HCT116 (cell line): ENCODE measurements at regions not wholly inside any gene's neighbourhood (a gene's known extent, or its start where the extent isn't known, plus 50 kb on each side); places are given as distances from the start of the nearest gene placed in this dataset.

Source experiments
- CTCF ChIP-seq, 3 experiments: fragments of 200-600 bp in 1 of 3; sonication (generic) in 1 of 3; IDR thresholded peaks in 2 of 3; conservative IDR thresholded peaks in 1 of 3; 2 replicates each; pipeline ENCODE4 v1.5.1; 2012 to 2017; ENCODE audit warnings: low read depth in 2 of 3, low read length in 2 of 3, antibody characterized with exemption in 1 of 3, borderline replicate concordance in 1 of 3, control low read depth in 1 of 3, mild to moderate bottlenecking in 1 of 3, mixed read lengths in 1 of 3, mixed run types in 1 of 3, moderate library complexity in 1 of 3; ENCODE audit not compliant: insufficient read depth in 1 of 3
- MAX ChIP-seq: IDR thresholded peaks from 2 replicates; pipeline ENCODE4 v1.6.1; 2012
- POLR2A ChIP-seq: IDR thresholded peaks from 2 replicates; pipeline ENCODE4 v1.7.0; 2011; ENCODE audit warnings: borderline replicate concordance; ENCODE audit not compliant: insufficient read depth, insufficient read length; ENCODE audit errors: extremely low read depth
- RAD21 ChIP-seq: IDR thresholded peaks from 2 replicates; pipeline ENCODE4 v1.6.1; 2012; ENCODE audit warnings: low read depth, mild to moderate bottlenecking

GRCh38 chr10:91144961-91145360, 75.5 kb upstream of the PCGF5 start:
- TF ChIP-seq RAD21: no peak
- TF ChIP-seq MAX: no peak
- TF ChIP-seq CTCF (IDR thresholded peaks at IDR 0.05 in 2 of 3, conservative IDR thresholded peaks at IDR 0.05 in 1 of 3; ENCODE audit: borderline replicate concordance in 1 of 3, insufficient read depth in 1 of 3, low read depth in 2 of 3, low read length in 2 of 3): no peak
- TF ChIP-seq POLR2A: no peak
